HUDEP-2 (cell line): ENCODE measurements at regions not wholly inside any gene's neighbourhood (a gene's known extent, or its start where the extent isn't known, plus 50 kb on each side); places are given as distances from the start of the nearest gene placed in this dataset.
"Not testable (repeated sequence)": the region's sequence is repeated elsewhere in the genome, so short reads cannot be mapped to it uniquely, and the experiment has no call there.

Experiments
- DNase-seq, 76 experiments: peaks; one replicate each; lab custom pipeline; 2025; ENCODE audit not compliant: unreplicated experiment in 76 of 76; lab: John Stamatoyannopoulos, UW

GRCh38 chr13:86918682-86919081 is 752.5 kb upstream of the SLITRK5 start:
- DNase-seq, result no peak

- no peak for DNase-seq
Measured at GRCh38 chr13:86920961-86921360, 750.2 kb upstream of the SLITRK5 start.

GRCh38 chr13:86922936-86923335 is 748.2 kb upstream of the SLITRK5 start:
- no peak for DNase-seq

GRCh38 chr13:86926916-86927315 is 744.3 kb upstream of the SLITRK5 start:
- DNase-seq, result not testable (repeated sequence)

- no peak for DNase-seq
Measured at GRCh38 chr13:86932776-86933334, 738.3 kb upstream of the SLITRK5 start.

- DNase-seq, result no peak
Measured at GRCh38 chr13:86933676-86934075, 737.5 kb upstream of the SLITRK5 start.

- no peak for DNase-seq
Measured at GRCh38 chr13:86937316-86937715, 733.9 kb upstream of the SLITRK5 start.

- DNase-seq, result no peak
Measured at GRCh38 chr13:86945584-86945983, 725.6 kb upstream of the SLITRK5 start.

- DNase-seq, result no peak
Measured at GRCh38 chr13:86946734-86947133, 724.4 kb upstream of the SLITRK5 start.

- no peak for DNase-seq
Measured at GRCh38 chr13:86954341-86954740, 716.8 kb upstream of the SLITRK5 start.

GRCh38 chr13:86960876-86961275 is 710.3 kb upstream of the SLITRK5 start:
- DNase-seq, result no peak

- DNase-seq, result no peak
Measured at GRCh38 chr13:86974251-86974994, 696.7 kb upstream of the SLITRK5 start.

- no peak for DNase-seq
Measured at GRCh38 chr13:86974995-86975328, 696.2 kb upstream of the SLITRK5 start.

GRCh38 chr13:86976521-86977324 is 694.4 kb upstream of the SLITRK5 start:
- DNase-seq, result no peak

- DNase-seq, result no peak
Measured at GRCh38 chr13:86986448-86986847, 684.7 kb upstream of the SLITRK5 start.

- no peak for DNase-seq
Measured at GRCh38 chr13:86992251-86992650, 678.9 kb upstream of the SLITRK5 start.

GRCh38 chr13:87003265-87003664 is 667.9 kb upstream of the SLITRK5 start:
- no peak for DNase-seq

GRCh38 chr13:87005511-87005910 is 665.7 kb upstream of the SLITRK5 start:
- DNase-seq, result no peak

- DNase-seq, result no peak
Measured at GRCh38 chr13:87035526-87035925, 635.6 kb upstream of the SLITRK5 start.

- DNase-seq, result no peak
Measured at GRCh38 chr13:87042946-87043345, 628.2 kb upstream of the SLITRK5 start.

GRCh38 chr13:87052731-87053130 is 618.4 kb upstream of the SLITRK5 start:
- DNase-seq, result peak in 1 of 76 experiments; percentile 9
